ENCODE measurements at regions not wholly inside any gene's neighbourhood (a gene's known extent, or its start where the extent isn't known, plus 50 kb on each side); places are given as distances from the start of the nearest gene placed in this dataset.

DNA sequence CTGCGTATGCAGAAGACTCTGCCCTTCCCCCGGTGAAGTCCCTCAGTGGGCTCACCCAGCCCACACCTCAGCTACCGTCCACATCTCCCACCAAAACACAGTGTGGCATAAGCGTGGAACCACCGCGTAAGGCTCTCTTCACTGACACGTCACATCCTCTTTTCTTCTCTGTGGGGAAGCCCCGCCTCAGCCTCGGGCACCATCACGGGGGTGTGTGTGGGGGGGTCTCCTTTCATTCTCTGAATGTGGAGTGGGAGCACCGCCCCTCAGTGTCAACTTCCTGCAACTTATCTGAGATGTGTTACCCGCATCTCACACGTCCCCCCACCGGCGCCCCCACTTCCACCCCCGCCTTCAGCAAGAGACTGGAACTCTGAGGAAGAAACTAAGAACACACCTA lies 388.4 kb upstream of the JARID2 start:
- CTCF ChIA-PET, result no interaction called here
- no peaks in the 10 kb centered on the region for H3K36me3 ChIP-seq (ENCODE audit: control insufficient read depth in 2 of 2, insufficient read depth in 1 of 2, low read length in 2 of 2)
- peak; percentile 38; the same call in 1 of the 2 replicates for TF ChIP-seq ZFHX2 (tag by site-specific recombination; conservative IDR thresholded peaks at IDR 0.05)
- TF ChIP-seq, protein P1, sequence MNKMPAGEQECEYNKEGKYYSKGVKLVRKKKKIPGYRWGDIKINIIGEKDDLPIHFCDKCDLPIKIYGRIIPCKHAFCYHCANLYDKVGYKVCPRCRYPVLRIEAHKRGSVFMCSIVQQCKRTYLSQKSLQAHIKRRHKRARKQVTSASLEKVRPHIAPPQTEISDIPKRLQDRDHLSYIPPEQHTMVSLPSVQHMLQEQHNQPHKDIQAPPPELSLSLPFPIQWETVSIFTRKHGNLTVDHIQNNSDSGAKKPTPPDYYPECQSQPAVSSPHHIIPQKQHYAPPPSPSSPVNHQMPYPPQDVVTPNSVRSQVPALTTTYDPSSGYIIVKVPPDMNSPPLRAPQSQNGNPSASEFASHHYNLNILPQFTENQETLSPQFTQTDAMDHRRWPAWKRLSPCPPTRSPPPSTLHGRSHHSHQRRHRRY (tag by site-specific recombination; IDR thresholded peaks at IDR 0.05), result no peak
- no peak for TF ChIP-seq ZNF658 (tag by site-specific recombination; IDR thresholded peaks at IDR 0.05)
- peak; percentile 28; the same call in 1 of the 2 replicates for TF ChIP-seq EGR2 (tag by site-specific recombination; IDR thresholded peaks at IDR 0.05; ENCODE audit: low read depth)

DNA sequence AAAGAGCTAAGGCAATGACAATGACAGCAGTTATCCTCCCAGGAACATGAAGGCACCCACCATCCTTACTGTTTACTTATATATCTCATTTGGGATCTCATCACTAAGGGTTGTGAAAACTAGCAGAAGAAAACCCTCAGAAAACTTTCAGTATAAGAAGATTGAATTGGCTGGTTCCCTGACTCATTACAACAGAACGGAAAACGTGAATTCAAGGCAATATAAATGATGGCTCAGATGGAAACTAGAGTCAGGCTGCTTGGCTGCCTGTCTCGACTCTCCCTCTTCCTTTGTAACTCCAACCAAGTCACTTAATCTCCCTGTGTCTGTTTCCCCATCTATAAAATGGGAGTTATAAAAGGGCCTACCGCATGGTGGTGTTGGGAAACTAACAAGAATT lies 387.1 kb upstream of the JARID2 start:
- H3K9me3 ChIP-seq (ENCODE audit: control insufficient read depth, insufficient read depth, low read depth, low read length), result no peaks in the 10 kb centered on the region
- H3K27ac ChIP-seq (ENCODE audit: extremely low read depth, low read depth, low read length), result no peak overlapping the region
- POLR2A ChIA-PET, result no interaction called here
- H3K4me1 ChIP-seq (ENCODE audit: control insufficient read depth, insufficient read depth, low read length), result peaks cover 10% of the 10 kb centered on the region
- H3K4me3 ChIP-seq (ENCODE audit: low read depth, low read length), result no peak overlapping the region
- no peaks in the 10 kb centered on the region for H3K36me3 ChIP-seq (ENCODE audit: control insufficient read depth in 2 of 2, insufficient read depth in 1 of 2, low read length in 2 of 2)
- CTCF ChIA-PET, result interaction anchor here (0.5 kb wide), 1 partner anchor 243 kb away, joined by 3 read pairs; no protein-coding TSS in a partner anchor
- TF ChIP-seq ZNF292 (tag by site-specific recombination; IDR thresholded peaks at IDR 0.05; ENCODE audit: borderline replicate concordance, low read depth) (no peak), ZNF571 (tag by site-specific recombination; IDR thresholded peaks at IDR 0.05) (no peak)
- TF ChIP-seq, protein P2, sequence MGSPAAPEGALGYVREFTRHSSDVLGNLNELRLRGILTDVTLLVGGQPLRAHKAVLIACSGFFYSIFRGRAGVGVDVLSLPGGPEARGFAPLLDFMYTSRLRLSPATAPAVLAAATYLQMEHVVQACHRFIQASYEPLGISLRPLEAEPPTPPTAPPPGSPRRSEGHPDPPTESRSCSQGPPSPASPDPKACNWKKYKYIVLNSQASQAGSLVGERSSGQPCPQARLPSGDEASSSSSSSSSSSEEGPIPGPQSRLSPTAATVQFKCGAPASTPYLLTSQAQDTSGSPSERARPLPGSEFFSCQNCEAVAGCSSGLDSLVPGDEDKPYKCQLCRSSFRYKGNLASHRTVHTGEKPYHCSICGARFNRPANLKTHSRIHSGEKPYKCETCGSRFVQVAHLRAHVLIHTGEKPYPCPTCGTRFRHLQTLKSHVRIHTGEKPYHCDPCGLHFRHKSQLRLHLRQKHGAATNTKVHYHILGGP (tag by site-specific recombination; IDR thresholded peaks at IDR 0.05), result no peak

More for the DNA sequence above, 388.4 kb upstream of the JARID2 start:
- no peak overlapping the region for H3K27ac ChIP-seq (ENCODE audit: extremely low read depth, low read depth, low read length)
- POLR2A ChIA-PET, result no interaction called here
- H3K4me3 ChIP-seq (ENCODE audit: low read depth, low read length), result no peak overlapping the region
- no peaks in the 10 kb centered on the region for H3K9me3 ChIP-seq (ENCODE audit: control insufficient read depth, insufficient read depth, low read depth, low read length)
- H3K4me1 ChIP-seq (ENCODE audit: control insufficient read depth, insufficient read depth, low read length), result peaks cover 10% of the 10 kb centered on the region

DNA sequence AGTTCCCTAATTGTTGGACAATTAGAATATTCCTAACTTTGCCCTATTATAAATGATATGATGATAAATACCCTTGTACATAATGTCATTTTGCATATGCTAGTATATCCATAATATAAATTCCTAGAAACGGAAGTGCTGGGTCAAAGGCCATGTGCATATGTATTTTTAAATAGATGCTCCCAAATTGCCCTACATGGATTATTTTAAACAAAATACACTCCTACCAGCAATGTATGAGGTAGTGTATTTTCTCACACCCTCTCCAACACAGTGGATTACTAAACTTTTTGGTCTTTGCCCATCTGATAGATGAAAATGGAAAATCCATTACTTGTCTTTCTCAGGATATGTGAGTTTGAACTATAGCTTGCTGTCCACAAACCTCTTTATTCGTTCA lies 385.1 kb upstream of the JARID2 start:
- ChIA-PET CTCF (no interaction called here), POLR2A (no interaction called here)
- Histone ChIP-seq H3K36me3 (ENCODE audit: control insufficient read depth in 2 of 2, insufficient read depth in 1 of 2, low read length in 2 of 2) (no peaks in the 10 kb centered on the region), H3K4me1 (ENCODE audit: control insufficient read depth, insufficient read depth, low read length) (no peaks in the 10 kb centered on the region; the same call in 1 of the 2 replicates), H3K27ac (ENCODE audit: extremely low read depth, low read depth, low read length) (no peak overlapping the region), H3K4me3 (ENCODE audit: low read depth, low read length) (no peak overlapping the region), H3K9me3 (ENCODE audit: control insufficient read depth, insufficient read depth, low read depth, low read length) (no peaks in the 10 kb centered on the region)
- TF ChIP-seq, protein P3, sequence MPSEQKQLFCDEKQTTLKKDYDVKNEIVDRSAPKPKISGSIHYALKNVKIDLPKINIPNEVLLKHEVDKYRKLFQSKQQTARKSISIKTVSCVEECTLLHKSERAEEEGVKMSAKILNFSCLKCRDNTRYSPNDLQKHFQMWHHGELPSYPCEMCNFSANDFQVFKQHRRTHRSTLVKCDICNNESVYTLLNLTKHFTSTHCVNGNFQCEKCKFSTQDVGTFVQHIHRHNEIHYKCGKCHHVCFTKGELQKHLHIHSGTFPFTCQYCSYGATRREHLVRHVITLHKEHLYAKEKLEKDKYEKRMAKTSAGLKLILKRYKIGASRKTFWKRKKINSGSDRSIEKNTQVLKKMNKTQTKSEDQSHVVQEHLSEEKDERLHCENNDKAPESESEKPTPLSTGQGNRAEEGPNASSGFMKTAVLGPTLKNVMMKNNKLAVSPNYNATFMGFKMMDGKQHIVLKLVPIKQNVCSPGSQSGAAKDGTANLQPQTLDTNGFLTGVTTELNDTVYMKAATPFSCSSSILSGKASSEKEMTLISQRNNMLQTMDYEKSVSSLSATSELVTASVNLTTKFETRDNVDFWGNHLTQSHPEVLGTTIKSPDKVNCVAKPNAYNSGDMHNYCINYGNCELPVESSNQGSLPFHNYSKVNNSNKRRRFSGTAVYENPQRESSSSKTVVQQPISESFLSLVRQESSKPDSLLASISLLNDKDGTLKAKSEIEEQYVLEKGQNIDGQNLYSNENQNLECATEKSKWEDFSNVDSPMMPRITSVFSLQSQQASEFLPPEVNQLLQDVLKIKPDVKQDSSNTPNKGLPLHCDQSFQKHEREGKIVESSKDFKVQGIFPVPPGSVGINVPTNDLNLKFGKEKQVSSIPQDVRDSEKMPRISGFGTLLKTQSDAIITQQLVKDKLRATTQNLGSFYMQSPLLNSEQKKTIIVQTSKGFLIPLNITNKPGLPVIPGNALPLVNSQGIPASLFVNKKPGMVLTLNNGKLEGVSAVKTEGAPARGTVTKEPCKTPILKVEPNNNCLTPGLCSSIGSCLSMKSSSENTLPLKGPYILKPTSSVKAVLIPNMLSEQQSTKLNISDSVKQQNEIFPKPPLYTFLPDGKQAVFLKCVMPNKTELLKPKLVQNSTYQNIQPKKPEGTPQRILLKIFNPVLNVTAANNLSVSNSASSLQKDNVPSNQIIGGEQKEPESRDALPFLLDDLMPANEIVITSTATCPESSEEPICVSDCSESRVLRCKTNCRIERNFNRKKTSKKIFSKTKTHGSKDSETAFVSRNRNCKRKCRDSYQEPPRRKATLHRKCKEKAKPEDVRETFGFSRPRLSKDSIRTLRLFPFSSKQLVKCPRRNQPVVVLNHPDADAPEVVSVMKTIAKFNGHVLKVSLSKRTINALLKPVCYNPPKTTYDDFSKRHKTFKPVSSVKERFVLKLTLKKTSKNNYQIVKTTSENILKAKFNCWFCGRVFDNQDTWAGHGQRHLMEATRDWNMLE (tag by site-specific recombination; conservative IDR thresholded peaks at IDR 0.05; ENCODE audit: low read depth), result no peak
- TF ChIP-seq ZNF510 (tag by site-specific recombination; IDR thresholded peaks at IDR 0.05; ENCODE audit: insufficient replicate concordance), result no peak
- TF ChIP-seq ZNF660 (tag by site-specific recombination; IDR thresholded peaks at IDR 0.05), result no peak
- no peak for TF ChIP-seq HOXA7 (CRISPR knock-in tag; IDR thresholded peaks at IDR 0.05; ENCODE audit: borderline replicate concordance)
- TF ChIP-seq, protein P4, sequence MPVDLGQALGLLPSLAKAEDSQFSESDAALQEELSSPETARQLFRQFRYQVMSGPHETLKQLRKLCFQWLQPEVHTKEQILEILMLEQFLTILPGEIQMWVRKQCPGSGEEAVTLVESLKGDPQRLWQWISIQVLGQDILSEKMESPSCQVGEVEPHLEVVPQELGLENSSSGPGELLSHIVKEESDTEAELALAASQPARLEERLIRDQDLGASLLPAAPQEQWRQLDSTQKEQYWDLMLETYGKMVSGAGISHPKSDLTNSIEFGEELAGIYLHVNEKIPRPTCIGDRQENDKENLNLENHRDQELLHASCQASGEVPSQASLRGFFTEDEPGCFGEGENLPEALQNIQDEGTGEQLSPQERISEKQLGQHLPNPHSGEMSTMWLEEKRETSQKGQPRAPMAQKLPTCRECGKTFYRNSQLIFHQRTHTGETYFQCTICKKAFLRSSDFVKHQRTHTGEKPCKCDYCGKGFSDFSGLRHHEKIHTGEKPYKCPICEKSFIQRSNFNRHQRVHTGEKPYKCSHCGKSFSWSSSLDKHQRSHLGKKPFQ (tag by site-specific recombination; IDR thresholded peaks at IDR 0.05), result no peak
- no peak for TF ChIP-seq ZNF654 (tag by site-specific recombination; IDR thresholded peaks at IDR 0.05; ENCODE audit: low read depth)
- no peak for TF ChIP-seq GLIS2 (tag by site-specific recombination; IDR thresholded peaks at IDR 0.05)
- no peak for TF ChIP-seq ZNF747 (tag by site-specific recombination; IDR thresholded peaks at IDR 0.05)
- TF ChIP-seq, protein P5, sequence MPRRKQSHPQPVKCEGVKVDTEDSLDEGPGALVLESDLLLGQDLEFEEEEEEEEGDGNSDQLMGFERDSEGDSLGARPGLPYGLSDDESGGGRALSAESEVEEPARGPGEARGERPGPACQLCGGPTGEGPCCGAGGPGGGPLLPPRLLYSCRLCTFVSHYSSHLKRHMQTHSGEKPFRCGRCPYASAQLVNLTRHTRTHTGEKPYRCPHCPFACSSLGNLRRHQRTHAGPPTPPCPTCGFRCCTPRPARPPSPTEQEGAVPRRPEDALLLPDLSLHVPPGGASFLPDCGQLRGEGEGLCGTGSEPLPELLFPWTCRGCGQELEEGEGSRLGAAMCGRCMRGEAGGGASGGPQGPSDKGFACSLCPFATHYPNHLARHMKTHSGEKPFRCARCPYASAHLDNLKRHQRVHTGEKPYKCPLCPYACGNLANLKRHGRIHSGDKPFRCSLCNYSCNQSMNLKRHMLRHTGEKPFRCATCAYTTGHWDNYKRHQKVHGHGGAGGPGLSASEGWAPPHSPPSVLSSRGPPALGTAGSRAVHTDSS (tag by site-specific recombination; IDR thresholded peaks at IDR 0.05), result no peak
- no peak for TF ChIP-seq ZNF350 (tag by site-specific recombination; IDR thresholded peaks at IDR 0.05)
- TF ChIP-seq, protein P6, sequence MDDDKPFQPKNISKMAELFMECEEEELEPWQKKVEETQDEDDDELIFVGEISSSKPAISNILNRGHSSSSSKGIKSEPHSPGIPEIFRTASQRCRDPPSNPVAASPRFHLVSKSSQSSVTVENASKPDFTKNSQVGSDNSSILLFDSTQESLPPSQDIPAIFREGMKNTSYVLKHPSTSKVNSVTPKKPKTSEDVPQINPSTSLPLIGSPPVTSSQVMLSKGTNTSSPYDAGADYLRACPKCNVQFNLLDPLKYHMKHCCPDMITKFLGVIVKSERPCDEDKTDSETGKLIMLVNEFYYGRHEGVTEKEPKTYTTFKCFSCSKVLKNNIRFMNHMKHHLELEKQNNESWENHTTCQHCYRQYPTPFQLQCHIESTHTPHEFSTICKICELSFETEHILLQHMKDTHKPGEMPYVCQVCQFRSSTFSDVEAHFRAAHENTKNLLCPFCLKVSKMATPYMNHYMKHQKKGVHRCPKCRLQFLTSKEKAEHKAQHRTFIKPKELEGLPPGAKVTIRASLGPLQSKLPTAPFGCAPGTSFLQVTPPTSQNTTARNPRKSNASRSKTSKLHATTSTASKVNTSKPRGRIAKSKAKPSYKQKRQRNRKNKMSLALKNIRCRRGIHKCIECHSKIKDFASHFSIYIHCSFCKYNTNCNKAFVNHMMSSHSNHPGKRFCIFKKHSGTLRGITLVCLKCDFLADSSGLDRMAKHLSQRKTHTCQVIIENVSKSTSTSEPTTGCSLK (tag by site-specific recombination; IDR thresholded peaks at IDR 0.05), result no peak
- no peak for TF ChIP-seq ZFP3 (tag by site-specific recombination; IDR thresholded peaks at IDR 0.05; ENCODE audit: low read depth)
